ENCODE measurements at regions not wholly inside any gene's neighbourhood (a gene's known extent, or its start where the extent isn't known, plus 50 kb on each side); places are given as distances from the start of the nearest gene placed in this dataset.
"Not testable (repeated sequence)": the region's sequence is repeated elsewhere in the genome, so short reads cannot be mapped to it uniquely, and the experiment has no call there.

DNA sequence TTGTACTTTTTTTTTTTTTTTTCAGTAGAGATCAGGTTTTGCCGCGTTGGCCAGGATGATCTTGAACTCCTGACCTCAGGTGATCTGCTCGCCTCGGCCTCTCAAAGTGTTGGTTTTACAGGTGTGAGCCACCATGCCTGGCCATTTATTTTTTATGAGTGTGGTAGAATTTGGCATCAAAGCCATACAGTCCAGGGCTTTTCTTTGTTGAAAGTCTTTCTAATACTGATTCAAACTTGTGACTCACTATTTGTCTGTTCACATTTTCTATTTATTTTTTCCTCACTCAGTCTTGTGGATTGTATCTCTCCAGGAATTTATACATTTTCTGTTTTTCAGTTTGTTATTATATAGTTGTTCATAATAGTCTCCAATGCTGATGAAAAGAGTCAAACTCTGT lies 66.5 kb upstream of the SPIN4 start:
- H3K9me1 ChIP-seq (replicated peaks; ENCODE audit: control insufficient read depth, extremely low read depth, insufficient read depth, low read length) = no peaks in the 10 kb centered on the region
- CTCF ChIA-PET = no interaction called here
- POLR2A ChIA-PET = no interaction called here
- dilution Hi-C loops (cut with MboI; ENCODE audit: extremely low pct_ligation_motif_present, low sequenced_read_pairs) = no loop called here
- BruUV-seq (replicated peaks) = no TSS peak
- TF ChIP-seq GATA2 (IDR thresholded peaks at IDR 0.05; ENCODE audit: insufficient read depth, insufficient read length, low read depth, low read length) (no peak), FOS (IDR thresholded peaks at IDR 0.05; ENCODE audit: borderline replicate concordance, insufficient read depth, low read length) (no peak), EZH2 (IDR thresholded peaks at IDR 0.05; ENCODE audit: borderline replicate concordance, low read depth, low read length, severe bottlenecking) (no peak), JUN (IDR thresholded peaks at IDR 0.05; ENCODE audit: borderline replicate concordance, insufficient read depth, insufficient read length, low read depth) (no peak)
- TF ChIP-seq, protein P1, sequence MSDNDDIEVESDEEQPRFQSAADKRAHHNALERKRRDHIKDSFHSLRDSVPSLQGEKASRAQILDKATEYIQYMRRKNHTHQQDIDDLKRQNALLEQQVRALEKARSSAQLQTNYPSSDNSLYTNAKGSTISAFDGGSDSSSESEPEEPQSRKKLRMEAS (IDR thresholded peaks at IDR 0.05; ENCODE audit: insufficient read depth, insufficient read length) = no peak
- no peaks in the 10 kb centered on the region for H3K36me3 ChIP-seq (ENCODE audit: control insufficient read depth in 2 of 2, extremely low read depth in 1 of 2, insufficient read depth in 2 of 2, low read length in 2 of 2)
- no peak overlapping the region for H3K4me3 ChIP-seq (replicated peaks in 1 of 3; ENCODE audit: insufficient read depth in 1 of 3, low read depth in 1 of 3, low read length in 3 of 3)
- H3K27me3 ChIP-seq (ENCODE audit: control insufficient read depth in 2 of 2, insufficient read depth in 2 of 2, low read length in 2 of 2) = no peaks in the 10 kb centered on the region
- H3K79me2 ChIP-seq (ENCODE audit: control insufficient read depth, insufficient read depth, low read length) = no peaks in the 10 kb centered on the region
- no peak overlapping the region for H3K9ac ChIP-seq (replicated peaks; ENCODE audit: extremely low read depth, insufficient read depth, low read length)
- DNase-seq (ENCODE audit: low read depth, low spot score) = no peak
- H4K20me1 ChIP-seq (replicated peaks; ENCODE audit: control insufficient read depth, extremely low read depth, insufficient read depth, low read length) = no peaks in the 10 kb centered on the region
- intact Hi-C loops (cut with micrococcal nuclease) = no loop called here
- FAIRE-seq = no peak
- no peaks in the 10 kb centered on the region for H3K4me1 ChIP-seq (ENCODE audit: control insufficient read depth, extremely low read depth, insufficient read depth, low read length)
- no peaks in the 10 kb centered on the region for H3K9me3 ChIP-seq (replicated peaks; ENCODE audit: control insufficient read depth, insufficient read depth, low read length)
- H2AFZ ChIP-seq (ENCODE audit: low read depth, low read length) = no peak overlapping the region
- no peak overlapping the region for H3K27ac ChIP-seq (ENCODE audit: insufficient read depth, low read depth, low read length)
- no peak overlapping the region for H3K4me2 ChIP-seq (ENCODE audit: insufficient read depth, low read length)

DNA sequence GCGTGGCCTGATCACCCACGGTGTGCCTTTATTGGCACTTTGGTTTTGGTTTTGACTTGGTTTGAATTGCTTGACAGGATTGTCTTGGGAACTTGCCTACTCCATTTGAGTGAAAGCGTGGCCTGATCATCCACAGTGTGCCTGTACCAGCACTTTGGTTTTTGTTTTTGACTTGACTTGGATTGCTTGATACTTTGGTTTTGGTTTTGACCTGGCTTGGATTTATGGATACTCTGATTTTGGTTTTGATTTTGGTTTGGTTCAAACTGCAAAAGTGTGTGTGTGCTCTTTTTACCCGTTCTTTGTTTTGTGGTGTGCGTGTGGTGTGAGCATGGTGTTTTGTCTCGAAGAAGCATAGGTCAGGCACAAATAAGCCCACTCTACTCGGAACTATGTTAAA lies 58.8 kb upstream of the SPIN4 start:
- H3K79me2 ChIP-seq (ENCODE audit: control insufficient read depth, insufficient read depth, low read length); H4K20me1 ChIP-seq (replicated peaks; ENCODE audit: control insufficient read depth, extremely low read depth, insufficient read depth, low read length); H3K9ac ChIP-seq (replicated peaks; ENCODE audit: extremely low read depth, insufficient read depth, low read length); H3K27me3 ChIP-seq (ENCODE audit: control insufficient read depth in 2 of 2, insufficient read depth in 2 of 2, low read length in 2 of 2); dilution Hi-C loops (cut with MboI; ENCODE audit: extremely low pct_ligation_motif_present, low sequenced_read_pairs); H3K36me3 ChIP-seq (ENCODE audit: control insufficient read depth in 2 of 2, extremely low read depth in 1 of 2, insufficient read depth in 2 of 2, low read length in 2 of 2); H3K4me2 ChIP-seq (ENCODE audit: insufficient read depth, low read length); H3K4me3 ChIP-seq (replicated peaks in 1 of 3; ENCODE audit: insufficient read depth in 1 of 3, low read depth in 1 of 3, low read length in 3 of 3); H3K9me3 ChIP-seq (replicated peaks; ENCODE audit: control insufficient read depth, insufficient read depth, low read length); H3K9me1 ChIP-seq (replicated peaks; ENCODE audit: control insufficient read depth, extremely low read depth, insufficient read depth, low read length); H3K27ac ChIP-seq (ENCODE audit: insufficient read depth, low read depth, low read length); POLR2A ChIA-PET; intact Hi-C loops (cut with micrococcal nuclease); H3K4me1 ChIP-seq (ENCODE audit: control insufficient read depth, extremely low read depth, insufficient read depth, low read length); BruUV-seq (replicated peaks); CTCF ChIA-PET; FAIRE-seq; H2AFZ ChIP-seq (ENCODE audit: low read depth, low read length); DNase-seq (ENCODE audit: low read depth, low spot score): not testable (repeated sequence)

Measured in endothelial cell of umbilical vein (primary cell).